Activated naive CD4-positive, alpha-beta T cell treated with anti-CD3 and anti-CD28 coated beads for 36 hours (primary cell): ENCODE measurements at regions not wholly inside any gene's neighbourhood (a gene's known extent, or its start where the extent isn't known, plus 50 kb on each side); places are given as distances from the start of the nearest gene placed in this dataset.

ENCODE experiments used
- CTCF ChIA-PET: fragments of 350-600 bp; sonication (Branson Sonifier 250); formaldehyde crosslinking; loops from one replicate; lab custom pipeline; 2021; ENCODE audit warnings: antibody characterized with exemption; lab: Charles Lee
- DNase-seq: peaks from one replicate; pipeline ENCODE4 v3.0.0-alpha.2; 2020
- H3K27ac Mint-ChIP-seq: one replicate; pipeline ENCODE4 v1.8.0; 2021; ENCODE audit warnings: mild to moderate bottlenecking, mixed read lengths
- H3K27me3 Mint-ChIP-seq: one replicate; pipeline ENCODE4 v1.8.0; 2021; ENCODE audit warnings: low read depth, mixed read lengths
- H3K36me3 Mint-ChIP-seq: one replicate; pipeline ENCODE4 v1.8.0; 2021; ENCODE audit warnings: low read depth, mixed read lengths
- H3K4me1 Mint-ChIP-seq: one replicate; pipeline ENCODE4 v1.8.0; 2021; ENCODE audit warnings: low read depth, mixed read lengths
- H3K4me3 Mint-ChIP-seq: one replicate; pipeline ENCODE4 v1.8.0; 2021; ENCODE audit warnings: mild to moderate bottlenecking, moderate library complexity, mixed read lengths
- H3K9me3 Mint-ChIP-seq: one replicate; pipeline ENCODE4 v1.8.0; 2021; ENCODE audit warnings: mixed read lengths
- intact Hi-C: fragments of 100-400 bp; cut with micrococcal nuclease; formaldehyde crosslinking; loops from one replicate; pipeline ENCODE4 v1.15.1; 2023

DNA sequence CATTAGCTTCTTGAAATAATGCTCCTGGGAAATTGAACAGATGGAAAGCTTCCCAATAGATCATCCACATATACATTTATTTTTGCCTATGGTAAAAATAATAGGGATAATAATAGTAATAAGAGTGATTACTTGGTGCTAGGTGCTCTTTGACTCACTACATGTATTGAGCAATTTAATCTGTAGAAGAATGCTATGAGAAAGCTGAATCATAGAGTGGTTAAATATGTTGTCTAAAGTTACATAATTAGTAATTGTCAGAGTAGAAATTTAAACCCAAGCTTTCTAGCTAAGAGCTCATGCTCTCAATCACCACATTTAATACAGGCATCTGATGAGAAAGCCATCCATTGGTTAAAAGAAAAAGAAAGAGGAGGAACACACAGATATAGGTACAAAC, 590.5 kb upstream of the SLC8A1 start:
- CTCF ChIA-PET, result no interaction called here
- H3K27me3 Mint-ChIP-seq, result no peaks in the 10 kb centered on the region
- no peaks in the 10 kb centered on the region for H3K4me1 Mint-ChIP-seq
- H3K27ac Mint-ChIP-seq, result no peak overlapping the region
- no peaks in the 10 kb centered on the region for H3K36me3 Mint-ChIP-seq
- intact Hi-C loops, result no loop called here
- peaks cover 4% of the 10 kb centered on the region for H3K9me3 Mint-ChIP-seq
- DNase-seq, result no peak
- no peak overlapping the region for H3K4me3 Mint-ChIP-seq

DNA sequence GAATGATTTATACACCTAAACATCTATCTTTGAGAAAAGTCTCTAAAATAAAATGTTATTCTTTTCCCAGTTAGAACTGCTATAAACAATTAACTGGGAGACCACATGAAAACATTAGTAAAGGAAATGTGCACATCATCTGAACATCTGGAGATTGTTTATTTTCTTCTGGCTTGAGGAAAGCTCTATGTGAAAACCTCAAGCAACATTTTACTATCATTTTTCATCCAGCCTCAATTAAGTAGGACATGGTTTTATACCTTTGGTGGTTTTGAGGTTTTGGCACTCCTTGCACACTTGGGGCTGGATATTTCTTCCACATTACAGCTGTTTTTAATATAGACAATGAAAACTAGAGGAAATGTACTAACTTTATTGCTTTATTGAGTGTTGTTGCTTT, 609.5 kb upstream of the SLC8A1 start:
- Mint-ChIP-seq H3K9me3 (peaks cover 5% of the 10 kb centered on the region), H3K4me3 (no peak overlapping the region), H3K36me3 (no peaks in the 10 kb centered on the region), H3K27ac (no peak overlapping the region), H3K4me1 (no peaks in the 10 kb centered on the region), H3K27me3 (no peaks in the 10 kb centered on the region)
- DNase-seq, result no peak
- CTCF ChIA-PET, result no interaction called here
- intact Hi-C loops, result no loop called here

DNA sequence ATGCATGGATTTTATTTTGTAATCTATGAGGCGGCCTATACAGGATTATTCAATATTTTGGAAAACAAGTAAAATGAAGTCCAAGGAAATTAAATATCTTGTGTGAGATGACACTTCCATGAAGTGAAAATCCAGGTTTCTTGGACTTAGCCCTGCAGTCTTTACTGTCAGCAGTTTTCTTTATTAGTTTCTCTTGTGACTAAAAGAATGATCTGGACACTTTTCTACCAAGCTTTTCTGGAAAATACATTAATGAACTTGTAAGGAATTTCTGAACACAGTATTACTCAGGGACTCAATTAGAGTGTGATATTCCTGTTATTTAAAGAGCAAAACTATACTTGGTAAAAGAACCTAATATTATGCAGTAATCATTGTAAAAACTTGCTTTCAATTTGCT, 610.4 kb upstream of the SLC8A1 start:
- H3K4me1 Mint-ChIP-seq, result no peaks in the 10 kb centered on the region
- intact Hi-C loops, result no loop called here
- CTCF ChIA-PET, result no interaction called here
- H3K9me3 Mint-ChIP-seq, result peaks cover 5% of the 10 kb centered on the region
- H3K36me3 Mint-ChIP-seq, result no peaks in the 10 kb centered on the region
- no peak overlapping the region for H3K4me3 Mint-ChIP-seq
- H3K27me3 Mint-ChIP-seq, result no peaks in the 10 kb centered on the region
- no peak for DNase-seq
- no peak overlapping the region for H3K27ac Mint-ChIP-seq

- Mint-ChIP-seq H3K27ac (no peak overlapping the region), H3K4me3 (no peak overlapping the region), H3K4me1 (no peaks in the 10 kb centered on the region), H3K27me3 (no peaks in the 10 kb centered on the region), H3K9me3 (no peaks in the 10 kb centered on the region), H3K36me3 (no peaks in the 10 kb centered on the region)
- intact Hi-C loops, result no loop called here
- CTCF ChIA-PET, result no interaction called here
- DNase-seq, result no peak
Measured at GRCh38 chr2:41066168-41066567, 614.3 kb upstream of the SLC8A1 start.

- Mint-ChIP-seq H3K4me1 (no peaks in the 10 kb centered on the region), H3K27me3 (no peaks in the 10 kb centered on the region), H3K9me3 (no peaks in the 10 kb centered on the region), H3K4me3 (no peak overlapping the region), H3K36me3 (no peaks in the 10 kb centered on the region), H3K27ac (no peak overlapping the region)
- CTCF ChIA-PET, result no interaction called here
- intact Hi-C loops, result no loop called here
- DNase-seq, result no peak
Measured at GRCh38 chr2:41068740-41069139, 616.9 kb upstream of the SLC8A1 start.

- H3K36me3 Mint-ChIP-seq, result no peaks in the 10 kb centered on the region
- CTCF ChIA-PET, result no interaction called here
- intact Hi-C loops, result no loop called here
- H3K4me3 Mint-ChIP-seq, result no peak overlapping the region
- H3K4me1 Mint-ChIP-seq, result no peaks in the 10 kb centered on the region
- no peak overlapping the region for H3K27ac Mint-ChIP-seq
- no peaks in the 10 kb centered on the region for H3K27me3 Mint-ChIP-seq
- DNase-seq, result no peak
- peaks cover 7% of the 10 kb centered on the region for H3K9me3 Mint-ChIP-seq
Measured at GRCh38 chr2:41078341-41078740, 626.5 kb upstream of the SLC8A1 start.

- no peak overlapping the region for H3K27ac Mint-ChIP-seq
- no peaks in the 10 kb centered on the region for H3K4me1 Mint-ChIP-seq
- CTCF ChIA-PET, result no interaction called here
- H3K4me3 Mint-ChIP-seq, result no peak overlapping the region
- no peaks in the 10 kb centered on the region for H3K27me3 Mint-ChIP-seq
- H3K9me3 Mint-ChIP-seq, result peaks cover 7% of the 10 kb centered on the region
- no peak for DNase-seq
- no peaks in the 10 kb centered on the region for H3K36me3 Mint-ChIP-seq
- intact Hi-C loops, result no loop called here
Measured at GRCh38 chr2:41079011-41079410, 627.1 kb upstream of the SLC8A1 start.

DNA sequence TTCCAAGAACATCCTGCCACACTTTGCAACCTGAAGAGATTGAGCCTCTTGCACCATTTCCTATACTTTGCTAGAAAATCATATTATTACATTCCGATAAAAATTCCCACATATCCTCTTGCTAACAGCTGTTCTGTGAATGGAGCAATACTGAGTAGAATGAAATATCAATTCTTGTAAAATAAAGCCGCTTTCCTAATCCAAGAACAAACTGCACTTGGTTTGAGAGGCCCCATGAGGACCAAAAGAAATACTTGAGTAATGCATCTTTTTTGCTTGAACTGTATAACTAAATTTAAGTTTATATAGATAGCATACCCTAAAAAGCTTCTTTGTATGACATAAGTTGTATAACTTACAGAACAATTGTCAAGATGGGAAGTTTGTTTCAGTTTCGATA, 632.4 kb upstream of the SLC8A1 start:
- no peaks in the 10 kb centered on the region for H3K27me3 Mint-ChIP-seq
- no peak overlapping the region for H3K27ac Mint-ChIP-seq
- H3K4me1 Mint-ChIP-seq, result no peaks in the 10 kb centered on the region
- H3K36me3 Mint-ChIP-seq, result no peaks in the 10 kb centered on the region
- no peak overlapping the region for H3K4me3 Mint-ChIP-seq
- peaks cover 9% of the 10 kb centered on the region for H3K9me3 Mint-ChIP-seq
- CTCF ChIA-PET, result no interaction called here
- DNase-seq, result no peak
- intact Hi-C loops, result no loop called here

DNA sequence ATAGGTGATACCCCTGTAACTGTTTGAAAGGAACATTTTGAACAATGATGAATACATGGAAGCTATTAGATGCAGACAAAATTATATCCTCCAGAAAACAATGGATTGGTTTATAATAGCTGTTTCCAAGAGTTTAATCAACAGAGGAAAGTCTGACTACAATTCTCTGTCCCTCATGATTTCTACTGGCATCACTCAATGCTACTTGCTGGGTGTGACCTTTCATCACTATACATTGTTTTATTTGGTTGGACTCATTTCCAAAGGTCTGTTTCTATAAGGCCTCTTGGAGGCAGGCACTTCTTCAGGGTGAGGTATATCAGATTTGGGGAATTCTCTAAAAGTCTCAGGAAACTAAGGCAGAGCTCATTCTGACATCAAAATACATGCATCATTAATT, 636.1 kb upstream of the SLC8A1 start:
- no peaks in the 10 kb centered on the region for H3K4me1 Mint-ChIP-seq
- DNase-seq, result no peak
- CTCF ChIA-PET, result no interaction called here
- intact Hi-C loops, result no loop called here
- H3K4me3 Mint-ChIP-seq, result no peak overlapping the region
- no peaks in the 10 kb centered on the region for H3K27me3 Mint-ChIP-seq
- peaks cover 4% of the 10 kb centered on the region for H3K9me3 Mint-ChIP-seq
- no peaks in the 10 kb centered on the region for H3K36me3 Mint-ChIP-seq
- no peak overlapping the region for H3K27ac Mint-ChIP-seq

DNA sequence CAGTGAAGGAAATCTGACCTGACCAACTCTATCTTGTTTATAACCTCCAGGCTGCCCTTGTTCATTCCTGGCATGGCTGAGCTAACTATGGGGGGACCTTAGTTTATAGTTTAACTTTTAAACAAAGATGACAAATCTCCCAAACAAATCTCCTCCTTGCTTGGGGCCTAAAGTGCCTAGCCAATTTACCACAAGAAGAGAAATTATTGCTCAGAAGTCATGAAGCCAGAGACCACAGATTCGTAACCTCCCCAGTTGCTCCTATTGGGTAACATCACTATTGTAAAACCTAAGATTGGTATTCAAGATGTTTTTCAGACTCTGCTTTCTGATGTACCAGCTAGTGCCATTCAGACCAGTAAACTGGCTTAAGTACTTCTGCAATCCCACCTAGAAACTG, 649.4 kb upstream of the SLC8A1 start:
- Mint-ChIP-seq H3K36me3 (no peaks in the 10 kb centered on the region), H3K9me3 (peaks cover 1% of the 10 kb centered on the region), H3K4me1 (no peaks in the 10 kb centered on the region), H3K27ac (no peak overlapping the region), H3K27me3 (no peaks in the 10 kb centered on the region), H3K4me3 (no peak overlapping the region)
- no peak for DNase-seq
- CTCF ChIA-PET, result no interaction called here
- intact Hi-C loops, result no loop called here

GRCh38 chr2:41109744-41110143, 657.9 kb upstream of the SLC8A1 start:
- CTCF ChIA-PET, result no interaction called here
- H3K4me1 Mint-ChIP-seq, result no peaks in the 10 kb centered on the region
- H3K9me3 Mint-ChIP-seq, result peaks cover 4% of the 10 kb centered on the region
- no peak for DNase-seq
- no peaks in the 10 kb centered on the region for H3K27me3 Mint-ChIP-seq
- no peak overlapping the region for H3K27ac Mint-ChIP-seq
- no peaks in the 10 kb centered on the region for H3K36me3 Mint-ChIP-seq
- intact Hi-C loops, result no loop called here
- no peak overlapping the region for H3K4me3 Mint-ChIP-seq

DNA sequence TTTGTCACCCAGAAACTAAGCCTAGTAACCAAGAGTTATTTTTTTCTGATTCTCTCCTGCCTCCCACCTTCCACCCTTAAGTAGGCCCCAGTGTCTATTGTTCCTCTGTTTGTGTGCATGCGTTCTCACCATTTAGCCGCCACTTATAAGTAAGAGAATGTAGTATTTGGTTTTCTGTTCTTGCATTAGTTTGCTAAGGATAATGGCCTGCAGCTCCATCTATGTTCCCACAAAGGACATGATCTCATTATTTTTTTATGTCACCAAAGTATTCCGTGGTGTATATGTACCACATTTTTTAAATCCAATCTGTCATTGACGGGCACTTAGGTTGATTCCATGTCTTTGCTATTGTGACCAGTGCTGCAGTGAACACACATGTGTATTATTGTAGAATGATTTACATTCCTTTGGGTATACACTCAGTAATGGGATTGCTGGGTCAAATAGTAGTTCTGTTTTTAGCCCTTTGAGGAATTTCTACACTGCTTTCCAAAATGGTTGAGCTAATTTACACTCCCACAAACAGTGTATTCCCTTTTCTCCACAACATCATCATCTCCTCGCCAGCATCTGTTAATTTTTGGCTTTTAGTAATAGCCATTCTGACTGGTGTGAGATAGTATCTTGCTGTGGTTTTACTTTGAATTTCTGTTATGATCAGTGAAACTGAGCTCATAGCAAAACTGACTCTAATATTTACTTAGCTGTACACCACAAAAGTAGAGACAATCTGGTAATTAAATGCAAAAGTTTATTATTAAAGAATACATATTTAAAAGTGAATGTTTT, 660.1 kb upstream of the SLC8A1 start:
- Mint-ChIP-seq H3K9me3 (peaks cover 4% of the 10 kb centered on the region), H3K4me3 (no peak overlapping the region), H3K4me1 (no peaks in the 10 kb centered on the region), H3K36me3 (no peaks in the 10 kb centered on the region), H3K27ac (no peak overlapping the region), H3K27me3 (no peaks in the 10 kb centered on the region)
- CTCF ChIA-PET, result interaction anchor here (0.6 kb wide), 1 partner anchor 357 kb away, joined by 4 read pairs; no protein-coding TSS in a partner anchor
- no peak for DNase-seq
- intact Hi-C loops, result no loop called here

DNA sequence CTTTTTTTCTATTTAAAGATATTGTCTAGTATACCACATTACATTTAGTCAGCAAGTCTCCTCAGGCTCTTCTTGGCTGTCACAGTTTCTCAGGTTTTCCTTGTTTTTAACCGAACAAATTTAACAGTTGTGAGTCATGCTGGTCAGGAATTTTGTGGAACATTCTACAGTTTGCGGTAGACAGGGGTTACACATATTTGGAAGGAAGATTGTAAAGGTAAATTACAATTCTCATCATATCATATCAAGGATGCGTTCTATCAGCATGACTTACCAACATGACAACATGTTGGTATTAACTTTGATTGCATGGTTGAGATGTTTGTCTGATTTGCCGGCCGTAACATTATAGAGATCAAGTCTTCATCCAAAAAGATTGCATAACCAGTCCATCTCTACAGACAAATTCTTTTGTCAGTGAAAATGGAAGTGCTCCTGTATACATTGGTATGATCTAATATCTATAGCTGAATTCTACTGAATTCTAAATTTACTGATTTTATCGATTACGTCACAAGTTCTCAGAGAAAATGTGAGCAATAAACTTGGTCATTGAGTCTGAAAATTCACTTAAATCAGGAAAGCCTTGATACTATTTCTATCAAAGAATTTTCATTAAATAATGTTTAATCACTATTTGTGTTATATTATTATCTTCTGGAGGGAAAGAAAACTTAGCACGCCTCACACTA, 664.4 kb upstream of the SLC8A1 start:
- Mint-ChIP-seq H3K4me1 (no peaks in the 10 kb centered on the region), H3K4me3 (no peak overlapping the region), H3K9me3 (peaks cover 7% of the 10 kb centered on the region), H3K27me3 (no peaks in the 10 kb centered on the region), H3K27ac (no peak overlapping the region), H3K36me3 (no peaks in the 10 kb centered on the region)
- no peak for DNase-seq
- CTCF ChIA-PET, result no interaction called here
- intact Hi-C loops, result no loop called here
